Esophagus muscularis mucosa (tissue), 3 donors: ENCODE measurements at regions not wholly inside any gene's neighbourhood (a gene's known extent, or its start where the extent isn't known, plus 50 kb on each side); places are given as distances from the start of the nearest gene placed in this dataset.

Source experiments
- CTCF ChIP-seq, 3 experiments: fragments of 200-600 bp in 2 of 3; fragments of 450-650 bp in 1 of 3; sonication (generic) in 2 of 3; IDR thresholded peaks; one replicate each; pipeline ENCODE4 v1.5.1; 2017 to 2019; ENCODE audit warnings: antibody characterized with exemption in 3 of 3, mild to moderate bottlenecking in 2 of 3, moderate library complexity in 1 of 3
- POLR2AphosphoS5 ChIP-seq, 2 donors: sonication (generic); formaldehyde crosslinking; IDR thresholded peaks; one replicate each; pipeline ENCODE4 v1.6.1; 2017; ENCODE audit warnings: antibody characterized with exemption in 2 of 2

- TF ChIP-seq CTCF (IDR thresholded peaks at IDR 0.05) (no peak), POLR2AphosphoS5 (IDR thresholded peaks at IDR 0.05) (no peak)
These were observed 206.8 kb upstream of the NR2F2 start for GRCh38 chr15:96123630-96124187.
